ENCODE measurements at regions not wholly inside any gene's neighbourhood (a gene's known extent, or its start where the extent isn't known, plus 50 kb on each side); places are given as distances from the start of the nearest gene placed in this dataset.

- H3K27me3 ChIP-seq (ENCODE audit: control insufficient read depth, insufficient read depth, low read length): no peaks in the 10 kb centered on the region
- no CpG with 5 or more reads among the region's 30 CpGs for WGBS (ENCODE audit: insufficient coverage, insufficient read length)
- DNase-seq (ENCODE audit: low read depth, low spot score): no peak
- H3K9me3 ChIP-seq (ENCODE audit: control insufficient read depth, insufficient read depth, low read length): no peaks in the 10 kb centered on the region
- no peaks in the 10 kb centered on the region for H3K4me1 ChIP-seq (ENCODE audit: control insufficient read depth, insufficient read depth, low read length)
- H3K4me3 ChIP-seq (ENCODE audit: low read length): no peak overlapping the region
- H3K27ac ChIP-seq (ENCODE audit: low read length): no peak overlapping the region
- H3K36me3 ChIP-seq (ENCODE audit: control insufficient read depth, insufficient read depth, low read length): no peaks in the 10 kb centered on the region
Observed at GRCh38 chr6:170051229-170052172, 239.4 kb downstream of the DLL1 start.

GRCh38 chr6:170050591-170051041, 240.3 kb downstream of the DLL1 start:
- no CpG with 5 or more reads among the region's 15 CpGs for WGBS (ENCODE audit: insufficient coverage, insufficient read length)

DNA sequence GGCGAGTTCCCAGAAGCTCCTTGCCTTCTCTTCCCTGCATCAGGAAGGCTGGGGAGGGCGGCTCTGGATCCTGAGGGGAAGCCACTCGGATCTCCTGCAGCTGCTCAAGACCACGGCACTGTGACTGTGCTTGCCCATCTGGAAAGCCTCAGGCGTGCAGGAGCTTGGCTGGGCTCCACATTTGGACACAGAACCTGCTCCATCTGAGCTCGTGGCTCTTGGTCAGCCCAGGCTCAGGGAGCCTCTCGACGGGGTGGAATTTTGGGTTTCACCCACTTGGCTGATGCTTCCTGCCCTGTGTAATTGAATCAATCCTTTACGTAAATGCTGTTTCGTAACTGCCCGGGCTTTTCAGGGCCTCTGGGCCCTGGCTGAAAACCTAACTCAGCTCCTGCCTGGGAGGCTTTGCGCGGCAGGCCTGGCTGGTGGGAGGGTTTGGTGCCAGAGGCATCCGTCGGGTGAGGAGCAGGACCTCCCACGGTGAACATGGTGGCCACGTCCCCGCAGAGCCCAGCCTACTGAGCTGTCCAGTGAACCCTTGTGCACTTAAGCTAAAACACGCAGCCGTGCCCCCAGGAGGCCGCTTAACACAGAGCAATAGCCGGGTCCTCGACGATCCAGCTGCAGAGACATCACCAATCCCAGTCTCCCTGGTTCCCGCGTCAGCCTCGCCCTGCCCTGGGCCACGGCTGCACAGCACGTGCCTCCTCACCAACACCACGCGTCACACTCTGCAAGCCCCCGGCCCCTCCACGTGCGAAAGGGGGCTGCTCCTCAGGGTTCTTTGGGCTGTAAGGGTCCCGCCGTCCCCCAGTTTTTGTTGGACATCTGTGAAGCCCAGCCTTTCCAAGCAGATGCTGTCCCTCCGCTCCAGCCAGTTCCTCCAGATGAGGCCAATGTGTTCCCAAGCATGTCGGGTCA, 241.0 kb downstream of the DLL1 start:
- Histone ChIP-seq H3K36me3 (ENCODE audit: control insufficient read depth, insufficient read depth, low read length) (no peaks in the 10 kb centered on the region), H3K27ac (ENCODE audit: low read length) (no peak overlapping the region), H3K27me3 (ENCODE audit: control insufficient read depth, insufficient read depth, low read length) (no peaks in the 10 kb centered on the region), H3K4me3 (ENCODE audit: low read length) (no peak overlapping the region), H3K4me1 (ENCODE audit: control insufficient read depth, insufficient read depth, low read length) (no peaks in the 10 kb centered on the region), H3K9me3 (ENCODE audit: control insufficient read depth, insufficient read depth, low read length) (no peaks in the 10 kb centered on the region)
- no CpG with 5 or more reads among the region's 38 CpGs for WGBS (ENCODE audit: insufficient coverage, insufficient read length)
- DNase-seq (ENCODE audit: low read depth, low spot score): no peak

More at GRCh38 chr6:170050591-170051041, 240.3 kb downstream of the DLL1 start:
- DNase-seq (ENCODE audit: low read depth, low spot score): no peak
- Histone ChIP-seq H3K9me3 (ENCODE audit: control insufficient read depth, insufficient read depth, low read length) (no peaks in the 10 kb centered on the region), H3K27me3 (ENCODE audit: control insufficient read depth, insufficient read depth, low read length) (no peaks in the 10 kb centered on the region), H3K4me1 (ENCODE audit: control insufficient read depth, insufficient read depth, low read length) (no peaks in the 10 kb centered on the region), H3K4me3 (ENCODE audit: low read length) (no peak overlapping the region), H3K27ac (ENCODE audit: low read length) (no peak overlapping the region), H3K36me3 (ENCODE audit: control insufficient read depth, insufficient read depth, low read length) (no peaks in the 10 kb centered on the region)

DNA sequence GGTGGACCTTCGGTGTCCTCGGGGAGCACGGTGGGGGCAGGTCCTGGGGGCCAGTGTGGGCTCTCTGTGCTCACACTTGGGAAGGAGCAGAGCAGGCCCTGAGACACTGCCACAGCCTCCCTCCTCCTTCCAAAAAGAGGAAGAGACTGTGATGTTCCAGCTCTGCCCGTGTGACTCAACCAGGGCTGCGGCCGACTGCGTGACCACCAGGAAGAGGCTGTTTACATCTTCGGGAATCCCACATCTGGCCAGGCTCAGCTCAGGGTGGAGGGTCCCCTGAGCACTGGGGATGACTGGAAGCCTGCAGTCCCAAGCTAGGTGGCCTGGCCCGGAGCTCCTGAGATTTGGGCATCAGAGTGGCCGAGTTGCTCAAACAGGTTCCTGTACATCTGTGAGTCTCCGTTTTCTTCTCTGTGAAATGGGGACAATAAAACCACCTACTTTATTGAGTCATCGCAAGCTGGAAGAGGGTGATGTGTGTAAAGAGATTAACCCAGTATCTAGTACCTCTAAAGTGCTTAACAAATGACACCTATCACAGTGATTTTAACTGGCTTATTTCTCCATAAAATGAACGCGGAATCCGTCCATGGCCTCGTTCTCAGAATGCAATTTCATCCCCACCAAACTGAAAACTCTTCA, 242.1 kb downstream of the DLL1 start:
- Histone ChIP-seq H3K4me1 (ENCODE audit: control insufficient read depth, insufficient read depth, low read length) (no peaks in the 10 kb centered on the region), H3K4me3 (ENCODE audit: low read length) (no peak overlapping the region), H3K36me3 (ENCODE audit: control insufficient read depth, insufficient read depth, low read length) (no peaks in the 10 kb centered on the region), H3K9me3 (ENCODE audit: control insufficient read depth, insufficient read depth, low read length) (no peaks in the 10 kb centered on the region), H3K27ac (ENCODE audit: low read length) (no peak overlapping the region), H3K27me3 (ENCODE audit: control insufficient read depth, insufficient read depth, low read length) (no peaks in the 10 kb centered on the region)
- DNase-seq (ENCODE audit: low read depth, low spot score): no peak
- WGBS (ENCODE audit: insufficient coverage, insufficient read length): no CpG with 5 or more reads among the region's 16 CpGs

DNA sequence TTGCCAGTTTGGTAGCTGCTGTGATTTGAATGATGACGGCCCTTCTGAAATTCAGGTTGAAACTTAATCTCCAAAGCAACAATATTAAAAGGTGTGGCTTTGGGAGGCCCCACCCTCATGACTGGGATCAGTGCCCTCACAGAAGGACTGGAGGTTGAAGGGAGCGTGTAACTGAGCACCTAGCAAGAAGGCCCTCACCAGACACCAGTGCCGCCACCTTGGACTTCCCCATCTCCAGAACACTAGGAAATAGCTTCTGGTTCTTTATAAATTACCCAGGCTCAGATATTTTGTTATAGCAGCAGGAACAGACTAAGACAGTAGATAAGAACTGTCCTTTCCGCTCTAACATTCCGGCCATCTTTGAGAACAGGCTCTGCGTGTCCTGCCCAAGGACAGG, 243.1 kb downstream of the DLL1 start:
- H3K9me3 ChIP-seq (ENCODE audit: control insufficient read depth, insufficient read depth, low read length): no peaks in the 10 kb centered on the region
- WGBS (ENCODE audit: insufficient coverage, insufficient read length): no CpG with 5 or more reads among the region's 6 CpGs
- no peaks in the 10 kb centered on the region; the same call in 1 of the 2 replicates for H3K4me1 ChIP-seq (ENCODE audit: control insufficient read depth, insufficient read depth, low read length)
- H3K27me3 ChIP-seq (ENCODE audit: control insufficient read depth, insufficient read depth, low read length): no peaks in the 10 kb centered on the region
- no peak for DNase-seq (ENCODE audit: low read depth, low spot score)
- H3K36me3 ChIP-seq (ENCODE audit: control insufficient read depth, insufficient read depth, low read length): no peaks in the 10 kb centered on the region
- H3K27ac ChIP-seq (ENCODE audit: low read length): no peak overlapping the region
- no peak overlapping the region for H3K4me3 ChIP-seq (ENCODE audit: low read length)

- no peak overlapping the region for H3K4me3 ChIP-seq (ENCODE audit: low read length)
- WGBS (ENCODE audit: insufficient coverage, insufficient read length): no CpG with 5 or more reads among the region's 18 CpGs
Observed at GRCh38 chr6:170046791-170047626, 243.9 kb downstream of the DLL1 start.

DNA sequence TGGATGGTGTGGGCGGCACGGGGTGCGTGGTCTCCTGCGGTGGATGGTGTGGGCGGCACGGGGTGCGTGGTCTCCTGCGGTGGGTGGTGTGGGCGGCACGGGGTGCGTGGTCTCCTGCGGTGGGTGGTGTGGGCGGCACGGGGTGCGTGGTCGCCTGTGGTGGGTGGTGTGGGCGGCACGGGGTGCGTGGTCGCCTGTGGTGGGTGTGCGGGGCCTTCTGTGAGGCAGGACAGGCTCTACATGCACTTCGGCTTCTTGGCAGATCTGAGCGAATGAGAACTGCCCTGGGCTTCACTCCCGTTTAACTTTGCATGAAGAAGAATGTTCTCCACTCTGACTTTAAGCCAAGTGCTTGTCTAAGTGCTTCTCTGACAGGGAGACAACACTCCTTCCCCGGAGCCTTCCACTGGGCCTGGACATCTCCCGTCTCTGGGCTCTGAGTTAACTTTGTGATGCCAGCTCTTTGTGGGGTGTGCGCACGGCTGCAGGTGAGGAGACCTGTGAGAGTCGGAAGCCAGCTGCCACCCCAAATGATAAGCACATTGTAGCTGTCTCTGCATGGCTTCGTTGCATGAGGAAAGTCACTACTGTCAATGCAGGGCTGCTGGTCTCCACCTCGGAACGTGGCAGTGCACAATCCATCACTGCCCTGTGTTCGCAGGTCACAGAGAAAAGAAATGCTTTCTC, 244.8 kb downstream of the DLL1 start:
- Histone ChIP-seq H3K36me3 (ENCODE audit: control insufficient read depth, insufficient read depth, low read length) (no peaks in the 10 kb centered on the region), H3K4me1 (ENCODE audit: control insufficient read depth, insufficient read depth, low read length) (no peaks in the 10 kb centered on the region; the same call in 1 of the 2 replicates), H3K27ac (ENCODE audit: low read length) (no peak overlapping the region), H3K27me3 (ENCODE audit: control insufficient read depth, insufficient read depth, low read length) (no peaks in the 10 kb centered on the region), H3K4me3 (ENCODE audit: low read length) (no peak overlapping the region; the same call in 1 of the 2 replicates), H3K9me3 (ENCODE audit: control insufficient read depth, insufficient read depth, low read length) (no peaks in the 10 kb centered on the region)
- WGBS (ENCODE audit: insufficient coverage, insufficient read length): no CpG with 5 or more reads among the region's 33 CpGs
- DNase-seq (ENCODE audit: low read depth, low spot score): no peak

More at GRCh38 chr6:170046791-170047626, 243.9 kb downstream of the DLL1 start:
- DNase-seq (ENCODE audit: low read depth, low spot score): no peak
- no peaks in the 10 kb centered on the region for H3K27me3 ChIP-seq (ENCODE audit: control insufficient read depth, insufficient read depth, low read length)
- no peak overlapping the region for H3K27ac ChIP-seq (ENCODE audit: low read length)
- no peaks in the 10 kb centered on the region for H3K36me3 ChIP-seq (ENCODE audit: control insufficient read depth, insufficient read depth, low read length)
- no peaks in the 10 kb centered on the region for H3K9me3 ChIP-seq (ENCODE audit: control insufficient read depth, insufficient read depth, low read length)
- no peaks in the 10 kb centered on the region; the same call in 1 of the 2 replicates for H3K4me1 ChIP-seq (ENCODE audit: control insufficient read depth, insufficient read depth, low read length)

- no CpG with 5 or more reads among the region's 7 CpGs for WGBS (ENCODE audit: insufficient coverage, insufficient read length)
- H3K36me3 ChIP-seq (ENCODE audit: control insufficient read depth, insufficient read depth, low read length): no peaks in the 10 kb centered on the region
- no peak for DNase-seq (ENCODE audit: low read depth, low spot score)
- no peak overlapping the region for H3K4me3 ChIP-seq (ENCODE audit: low read length)
- no peaks in the 10 kb centered on the region for H3K27me3 ChIP-seq (ENCODE audit: control insufficient read depth, insufficient read depth, low read length)
- no peak overlapping the region for H3K27ac ChIP-seq (ENCODE audit: low read length)
- no peaks in the 10 kb centered on the region; the same call in none of the 2 replicates for H3K4me1 ChIP-seq (ENCODE audit: control insufficient read depth, insufficient read depth, low read length)
- no peaks in the 10 kb centered on the region for H3K9me3 ChIP-seq (ENCODE audit: control insufficient read depth, insufficient read depth, low read length)
Observed at GRCh38 chr6:170045563-170045960, 245.3 kb downstream of the DLL1 start.
